ENCODE measurements at regions not wholly inside any gene's neighbourhood (a gene's known extent, or its start where the extent isn't known, plus 50 kb on each side); places are given as distances from the start of the nearest gene placed in this dataset.
A peak's percentile ranks its signal among the peaks of the same experiment; 100 is the strongest.

DNA sequence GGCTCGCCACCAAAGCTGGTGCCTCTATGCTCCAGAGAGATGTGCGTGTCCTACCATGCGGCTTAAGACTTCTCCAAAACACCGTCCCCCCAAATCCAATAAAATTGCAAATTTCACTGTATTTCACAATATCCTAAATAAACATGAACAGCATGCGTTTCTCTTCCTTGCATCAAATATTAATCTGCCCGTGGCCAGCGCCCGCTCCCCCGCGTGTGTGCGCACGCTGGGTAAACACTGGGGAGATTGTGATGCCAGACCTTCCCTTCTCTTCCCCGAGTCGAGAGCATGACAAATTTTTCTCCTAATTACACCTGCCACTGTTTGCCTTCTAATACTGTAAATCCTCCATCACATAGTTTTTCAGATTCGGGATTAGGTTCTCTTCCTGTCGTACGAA is 148.1 kb downstream of the MRM1 start:
- TF ChIP-seq NFRKB (IDR thresholded peaks at IDR 0.05) (no peak), TARDBP (IDR thresholded peaks at IDR 0.05) (no peak), ELF4 (IDR thresholded peaks at IDR 0.05) (no peak), SUZ12 (IDR thresholded peaks at IDR 0.05) (no peak), HDGF (IDR thresholded peaks at IDR 0.05; ENCODE audit: borderline replicate concordance) (no peak), CTBP1 (IDR thresholded peaks at IDR 0.05; ENCODE audit: borderline replicate concordance) (no peak), FOXM1 (IDR thresholded peaks at IDR 0.05; ENCODE audit: borderline replicate concordance) (no peak), ARNT (IDR thresholded peaks at IDR 0.05) (no peak), ZNF384 (IDR thresholded peaks at IDR 0.05) (no peak), FOXA1 (IDR thresholded peaks at IDR 0.05) (no peak), L3MBTL2 (conservative IDR thresholded peaks at IDR 0.05) (no peak), SP1 (IDR thresholded peaks at IDR 0.05) (no peak), LEF1 (IDR thresholded peaks at IDR 0.05; ENCODE audit: borderline replicate concordance) (no peak), FOXK2 (IDR thresholded peaks at IDR 0.05) (no peak), BHLHE40 (IDR thresholded peaks at IDR 0.05; ENCODE audit: borderline replicate concordance) (no peak)
- TF ChIP-seq, protein P1, sequence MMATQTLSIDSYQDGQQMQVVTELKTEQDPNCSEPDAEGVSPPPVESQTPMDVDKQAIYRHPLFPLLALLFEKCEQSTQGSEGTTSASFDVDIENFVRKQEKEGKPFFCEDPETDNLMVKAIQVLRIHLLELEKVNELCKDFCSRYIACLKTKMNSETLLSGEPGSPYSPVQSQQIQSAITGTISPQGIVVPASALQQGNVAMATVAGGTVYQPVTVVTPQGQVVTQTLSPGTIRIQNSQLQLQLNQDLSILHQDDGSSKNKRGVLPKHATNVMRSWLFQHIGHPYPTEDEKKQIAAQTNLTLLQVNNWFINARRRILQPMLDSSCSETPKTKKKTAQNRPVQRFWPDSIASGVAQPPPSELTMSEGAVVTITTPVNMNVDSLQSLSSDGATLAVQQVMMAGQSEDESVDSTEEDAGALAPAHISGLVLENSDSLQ (IDR thresholded peaks at IDR 0.05), result no peak
- POLR2A ChIA-PET, result no interaction called here
- no peak for DNase-seq (ENCODE audit: extremely low spot score)
- CTCF ChIA-PET, result interaction anchor here (0.6 to 1.4 kb wide), 2 partner anchors 146 to 307 kb away, joined by 3 read pairs; no protein-coding TSS in a partner anchor

GRCh38 chr17:36750316-36750885 is 149.0 kb downstream of the MRM1 start:
- CTCF ChIA-PET, result no interaction called here

GRCh38 chr17:36752096-36752888 is 150.9 kb downstream of the MRM1 start:
- ChIA-PET POLR2A (interaction anchor here (0.8 kb wide), 1 partner anchor 184 kb away, joined by 3 read pairs; no protein-coding TSS in a partner anchor), CTCF (interaction anchor here (0.8 kb wide), 1 partner anchor 849 kb away, joined by 3 read pairs; no protein-coding TSS in a partner anchor)
- DNase-seq (ENCODE audit: extremely low spot score), result no peak
- TF ChIP-seq SP1 (IDR thresholded peaks at IDR 0.05) (no peak), HDGF (IDR thresholded peaks at IDR 0.05; ENCODE audit: borderline replicate concordance) (no peak), ELF4 (IDR thresholded peaks at IDR 0.05) (no peak), ZNF384 (IDR thresholded peaks at IDR 0.05) (no peak), FOXM1 (IDR thresholded peaks at IDR 0.05; ENCODE audit: borderline replicate concordance) (no peak), CTBP1 (IDR thresholded peaks at IDR 0.05; ENCODE audit: borderline replicate concordance) (no peak), ARNT (IDR thresholded peaks at IDR 0.05) (no peak), BHLHE40 (IDR thresholded peaks at IDR 0.05; ENCODE audit: borderline replicate concordance) (no peak)

More at GRCh38 chr17:36750316-36750885, 149.0 kb downstream of the MRM1 start:
- DNase-seq (ENCODE audit: extremely low spot score), result no peak
- TF ChIP-seq TARDBP (IDR thresholded peaks at IDR 0.05), result no peak
- TF ChIP-seq SP1 (IDR thresholded peaks at IDR 0.05), result no peak
- no peak for TF ChIP-seq HDGF (IDR thresholded peaks at IDR 0.05; ENCODE audit: borderline replicate concordance)
- TF ChIP-seq, protein P1 (IDR thresholded peaks at IDR 0.05), result no peak
- TF ChIP-seq FOXM1 (IDR thresholded peaks at IDR 0.05; ENCODE audit: borderline replicate concordance), result no peak
- no peak for TF ChIP-seq FOXA1 (IDR thresholded peaks at IDR 0.05)
- no peak for TF ChIP-seq LEF1 (IDR thresholded peaks at IDR 0.05; ENCODE audit: borderline replicate concordance)
- TF ChIP-seq ARNT (IDR thresholded peaks at IDR 0.05), result no peak
- POLR2A ChIA-PET, result no interaction called here

- DNase-seq (ENCODE audit: extremely low spot score), result peak; percentile 46
- no peak for TF ChIP-seq SUZ12 (IDR thresholded peaks at IDR 0.05)
- TF ChIP-seq ZNF384 (IDR thresholded peaks at IDR 0.05), result no peak
- TF ChIP-seq ARNT (IDR thresholded peaks at IDR 0.05), result no peak
- no peak for TF ChIP-seq SP1 (IDR thresholded peaks at IDR 0.05)
- no peak for TF ChIP-seq L3MBTL2 (conservative IDR thresholded peaks at IDR 0.05)
- no peak for TF ChIP-seq NFRKB (IDR thresholded peaks at IDR 0.05)
- no peak for TF ChIP-seq BHLHE40 (IDR thresholded peaks at IDR 0.05; ENCODE audit: borderline replicate concordance)
- TF ChIP-seq TARDBP (IDR thresholded peaks at IDR 0.05), result no peak
- TF ChIP-seq FOXM1 (IDR thresholded peaks at IDR 0.05; ENCODE audit: borderline replicate concordance), result no peak
- TF ChIP-seq, protein P1 (IDR thresholded peaks at IDR 0.05), result no peak
- TF ChIP-seq HDGF (IDR thresholded peaks at IDR 0.05; ENCODE audit: borderline replicate concordance), result no peak
- TF ChIP-seq FOXA1 (IDR thresholded peaks at IDR 0.05), result no peak
- no peak for TF ChIP-seq ELF4 (IDR thresholded peaks at IDR 0.05)
- TF ChIP-seq FOXK2 (IDR thresholded peaks at IDR 0.05), result no peak
- POLR2A ChIA-PET, result interaction anchor here (0.5 kb wide), 1 partner anchor 764 kb away, joined by 3 read pairs; no protein-coding TSS in a partner anchor
Measured at GRCh38 chr17:36755586-36755985, 154.2 kb downstream of the MRM1 start.

DNA sequence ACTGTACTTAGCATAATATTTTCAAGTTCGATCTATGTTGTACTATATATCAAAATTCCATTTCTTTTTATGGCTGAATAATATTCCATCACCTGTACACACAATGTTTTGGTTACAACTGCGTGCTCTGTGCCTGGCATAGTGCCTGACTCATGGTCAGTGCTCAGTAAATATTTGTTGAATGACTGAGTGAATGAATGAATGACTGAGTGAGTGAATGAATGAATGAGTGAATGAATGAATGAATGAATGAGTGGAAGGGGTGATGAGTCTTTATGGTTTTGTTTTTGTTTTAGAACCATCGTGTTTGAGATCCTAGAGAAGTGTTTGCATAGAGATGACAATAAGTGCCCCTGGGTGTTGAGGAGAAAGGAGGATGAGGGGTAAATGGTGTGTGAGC is 155.3 kb downstream of the MRM1 start:
- POLR2A ChIA-PET, result no interaction called here

More at GRCh38 chr17:36755586-36755985, 154.2 kb downstream of the MRM1 start:
- CTCF ChIA-PET, result interaction anchor here (0.5 to 1.6 kb wide), 10 partner anchors 9 to 292 kb away, joined by 3 to 4 read pairs (median 3); no protein-coding TSS in a partner anchor

More for the DNA sequence above, 155.3 kb downstream of the MRM1 start:
- DNase-seq (ENCODE audit: extremely low spot score), result no peak
- CTCF ChIA-PET, result no interaction called here
- TF ChIP-seq, protein P1 (IDR thresholded peaks at IDR 0.05), result no peak
- TF ChIP-seq TARDBP (IDR thresholded peaks at IDR 0.05) (no peak), LEF1 (IDR thresholded peaks at IDR 0.05; ENCODE audit: borderline replicate concordance) (no peak), BHLHE40 (IDR thresholded peaks at IDR 0.05; ENCODE audit: borderline replicate concordance) (no peak), FOXK2 (IDR thresholded peaks at IDR 0.05) (no peak), SUZ12 (IDR thresholded peaks at IDR 0.05) (no peak), ZNF384 (IDR thresholded peaks at IDR 0.05) (no peak), FOXA1 (IDR thresholded peaks at IDR 0.05) (no peak), HDGF (IDR thresholded peaks at IDR 0.05; ENCODE audit: borderline replicate concordance) (no peak), CTBP1 (IDR thresholded peaks at IDR 0.05; ENCODE audit: borderline replicate concordance) (no peak), SP1 (IDR thresholded peaks at IDR 0.05) (no peak), L3MBTL2 (conservative IDR thresholded peaks at IDR 0.05) (no peak), ARNT (IDR thresholded peaks at IDR 0.05) (no peak), NFRKB (IDR thresholded peaks at IDR 0.05) (no peak), ELF4 (IDR thresholded peaks at IDR 0.05) (no peak), FOXM1 (IDR thresholded peaks at IDR 0.05; ENCODE audit: borderline replicate concordance) (no peak)

All from HEK293T (cell line).